GM21723 (cell line): ENCODE measurements at regions not wholly inside any gene's neighbourhood (a gene's known extent, or its start where the extent isn't known, plus 50 kb on each side); places are given as distances from the start of the nearest gene placed in this dataset.
"Not testable (repeated sequence)": the region's sequence is repeated elsewhere in the genome, so short reads cannot be mapped to it uniquely, and the experiment has no call there.

Experiments used
- ATAC-seq: cut with Tn5 transposase; IDR thresholded peaks from one replicate; pipeline ENCODE4 v1.9.1; 2021; ENCODE audit warnings: mild to moderate bottlenecking, moderate library complexity; ENCODE audit not compliant: unreplicated experiment

DNA sequence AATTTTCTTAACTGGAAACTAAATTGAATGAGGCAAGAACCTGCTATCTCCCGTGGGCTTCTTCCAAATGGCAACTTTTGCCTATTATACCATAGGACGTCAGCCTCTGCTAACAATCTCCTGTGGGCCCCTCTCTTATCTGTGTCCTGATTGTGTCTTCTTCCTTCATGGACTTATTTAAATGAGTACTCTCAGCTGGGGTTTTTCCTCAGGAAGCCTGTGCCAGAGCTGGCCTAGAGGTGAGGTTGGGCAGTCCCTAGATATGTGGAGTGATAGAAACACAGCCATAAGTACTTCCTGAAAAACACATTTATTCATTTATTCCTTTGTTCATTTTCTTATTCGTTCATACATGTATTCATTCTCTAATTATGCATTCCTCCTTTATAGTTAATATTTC is 712.5 kb upstream of the SLIT2 start:
- ATAC-seq: no peak

DNA sequence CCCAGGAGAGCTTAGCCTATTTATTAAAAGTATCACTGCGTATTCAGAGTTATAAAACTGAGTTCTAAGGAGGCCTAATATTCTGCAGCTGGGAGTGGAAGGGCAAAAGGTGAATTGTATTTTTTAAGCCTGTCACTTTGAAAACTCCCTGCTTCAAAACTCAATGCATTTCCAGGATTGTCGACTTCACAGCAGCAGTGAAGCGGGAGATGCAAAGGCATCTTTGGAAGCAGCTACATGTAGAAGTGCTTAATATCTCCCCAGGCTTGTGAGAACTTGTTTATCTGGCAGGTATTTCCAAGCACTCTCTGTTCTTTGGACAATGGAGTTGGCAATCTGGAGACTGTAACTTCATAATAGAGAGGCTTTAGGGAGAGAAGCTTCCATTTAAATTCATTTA is 717.5 kb upstream of the SLIT2 start:
- no peak for ATAC-seq

DNA sequence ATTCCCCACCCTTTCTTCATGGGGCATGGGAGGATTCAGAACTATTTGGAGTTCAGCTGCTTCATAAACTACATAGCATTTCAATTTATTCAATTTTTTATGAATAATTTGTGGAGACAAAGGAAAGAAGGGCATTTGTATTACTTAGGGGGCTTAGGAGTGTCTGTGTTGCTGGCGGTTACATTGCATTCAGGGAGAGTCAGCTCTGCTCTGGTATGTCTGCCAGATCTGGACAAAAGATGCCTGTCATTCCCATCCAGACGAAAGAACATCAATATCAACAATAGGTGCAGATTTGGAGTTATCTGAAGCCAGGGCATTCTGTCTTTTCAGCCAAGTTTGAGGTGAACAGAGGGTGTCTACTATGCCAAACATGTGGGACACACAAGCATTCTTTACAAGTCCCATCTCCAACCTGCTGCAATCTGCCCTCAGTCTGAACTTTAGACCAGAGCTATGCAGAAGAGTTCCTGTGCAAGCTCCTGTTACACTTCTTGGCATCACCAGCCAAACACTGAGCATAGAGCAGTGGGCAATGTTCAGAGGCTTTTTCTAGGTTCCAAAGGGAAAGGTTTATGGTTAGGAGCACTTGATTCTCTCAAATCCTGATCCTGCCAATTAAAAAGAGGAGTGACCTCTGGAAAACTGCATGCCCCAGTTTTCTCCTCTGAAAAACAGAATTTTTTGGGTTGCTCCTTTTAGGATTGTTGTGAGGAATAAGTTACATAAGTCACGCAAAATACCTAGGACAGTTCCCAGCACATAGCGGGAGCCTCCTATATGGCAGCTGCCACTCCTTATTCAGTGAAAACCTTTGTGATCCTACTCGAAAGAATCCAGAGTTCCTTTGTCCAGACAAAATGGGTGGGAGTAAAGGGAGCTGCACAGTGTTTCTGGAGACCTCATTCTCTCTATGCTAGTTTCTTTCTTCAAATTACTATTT is 719.5 kb upstream of the SLIT2 start:
- no peak for ATAC-seq

DNA sequence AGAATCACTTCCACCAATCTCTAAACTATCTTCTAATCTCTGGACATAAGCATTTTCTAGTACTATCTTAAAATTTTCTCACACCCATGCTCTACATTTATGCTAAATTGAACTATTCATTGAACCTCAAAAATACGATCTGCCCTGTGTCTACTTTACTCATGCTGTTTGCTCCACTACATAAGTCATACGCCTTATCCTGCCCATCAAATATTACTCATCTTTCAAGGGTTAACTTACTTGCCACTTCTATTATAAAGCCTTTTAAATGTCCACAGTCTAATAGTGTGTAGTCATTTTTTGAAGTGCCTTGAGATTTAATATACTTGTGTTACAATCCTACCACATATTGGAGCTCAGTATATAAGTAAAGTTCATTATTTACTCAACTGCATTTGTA is 727.7 kb upstream of the SLIT2 start:
- no peak for ATAC-seq

DNA sequence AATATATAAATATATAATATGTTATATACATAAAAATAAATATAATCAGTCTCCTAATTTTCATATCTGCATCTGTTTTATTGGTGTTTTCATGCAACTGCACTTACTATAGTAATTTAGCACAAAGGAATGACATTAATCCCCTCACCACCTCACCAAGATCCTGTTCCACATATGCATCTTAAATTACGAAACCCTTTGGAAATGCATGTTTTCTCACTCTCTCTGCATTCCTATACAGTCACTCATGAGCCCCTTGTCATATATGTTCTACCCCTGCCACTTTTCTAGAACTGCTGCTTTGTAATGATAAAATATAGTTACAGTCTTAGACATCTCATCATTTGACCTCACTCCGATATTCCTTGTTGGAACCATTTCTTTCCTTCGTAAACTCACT is 728.7 kb upstream of the SLIT2 start:
- no peak for ATAC-seq

DNA sequence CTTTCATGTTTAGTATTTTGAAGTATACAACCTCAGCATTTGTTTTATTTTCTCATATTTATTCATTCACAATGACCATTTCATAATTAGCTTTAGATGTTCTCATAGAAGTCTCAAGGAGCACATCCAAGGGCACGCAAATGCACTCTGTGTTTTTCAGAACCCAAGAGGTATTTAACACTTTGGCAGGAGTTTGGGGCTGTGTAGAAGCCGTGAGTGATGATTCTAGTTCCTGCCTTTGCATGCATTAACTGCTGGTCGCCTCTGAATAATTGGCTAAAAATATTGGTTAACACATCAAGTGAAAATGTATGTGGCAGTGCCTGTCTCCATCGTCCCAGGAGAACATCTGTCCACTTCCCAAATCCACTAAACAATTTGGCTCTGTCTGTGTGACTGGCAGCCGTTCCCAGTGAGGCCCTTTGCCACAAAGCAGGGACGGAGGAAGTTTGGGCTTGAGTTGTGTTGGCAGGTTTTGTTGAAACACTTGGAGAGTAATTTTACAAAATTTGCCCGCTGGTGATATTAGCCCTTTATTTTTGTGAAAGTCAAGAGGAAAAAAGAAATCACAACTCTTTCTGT is 730.7 kb upstream of the SLIT2 start:
- ATAC-seq: no peak

DNA sequence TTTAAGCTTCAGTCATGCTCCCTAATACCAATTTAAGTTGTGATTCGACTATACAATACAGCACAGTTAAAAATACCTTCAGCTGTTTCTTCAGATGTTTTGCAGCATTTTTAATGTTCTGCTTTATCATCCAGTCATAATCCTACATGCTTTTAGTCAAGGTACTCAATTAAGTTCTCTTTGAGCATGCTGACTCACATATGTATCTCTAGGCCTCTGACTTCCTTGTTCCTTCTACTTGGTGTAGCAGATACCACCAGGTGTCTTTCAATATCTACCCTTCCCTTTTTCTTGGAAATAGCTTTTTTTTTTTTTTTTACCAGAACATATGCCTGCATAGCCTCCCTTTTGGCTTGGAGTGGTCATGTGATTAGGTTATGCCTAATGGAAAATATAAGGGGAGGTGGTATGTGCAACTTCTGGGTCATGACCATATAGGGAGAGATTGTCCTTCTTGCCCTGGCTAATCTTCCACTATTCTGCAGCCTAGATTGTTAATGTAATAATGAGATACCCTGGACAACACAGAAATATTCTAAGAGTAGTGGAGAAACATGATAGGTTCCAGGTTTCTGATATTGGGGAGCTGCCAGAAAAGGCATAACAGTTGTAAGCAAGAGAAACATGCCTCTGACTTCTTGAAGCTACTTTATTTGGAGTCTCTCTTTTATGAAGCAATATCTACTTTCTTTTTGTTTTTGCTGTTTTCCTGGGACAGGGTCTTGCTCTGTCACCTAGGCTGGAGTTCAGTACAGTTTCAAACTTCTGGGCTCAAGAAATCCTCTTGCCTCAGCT is 737.2 kb upstream of the SLIT2 start:
- ATAC-seq: no peak

DNA sequence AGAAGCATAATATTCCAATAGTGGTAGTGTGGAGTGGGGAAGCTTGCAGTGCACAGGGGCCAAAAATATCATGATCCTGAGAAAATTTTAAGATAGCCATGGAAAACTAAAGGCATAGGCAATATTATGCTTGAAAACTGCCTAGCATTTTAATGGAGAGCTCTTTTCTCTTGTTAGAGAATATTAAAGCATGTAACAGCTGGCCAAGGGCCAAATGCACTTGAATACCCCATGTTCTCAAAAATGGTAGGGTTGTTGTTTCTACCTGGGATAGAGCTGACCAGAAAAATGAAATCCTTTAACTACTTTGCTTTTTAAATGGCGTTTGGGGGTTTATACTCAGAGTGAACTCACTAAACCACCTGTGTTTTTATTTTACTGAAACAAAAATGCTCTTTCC is 739.6 kb upstream of the SLIT2 start:
- no peak for ATAC-seq

DNA sequence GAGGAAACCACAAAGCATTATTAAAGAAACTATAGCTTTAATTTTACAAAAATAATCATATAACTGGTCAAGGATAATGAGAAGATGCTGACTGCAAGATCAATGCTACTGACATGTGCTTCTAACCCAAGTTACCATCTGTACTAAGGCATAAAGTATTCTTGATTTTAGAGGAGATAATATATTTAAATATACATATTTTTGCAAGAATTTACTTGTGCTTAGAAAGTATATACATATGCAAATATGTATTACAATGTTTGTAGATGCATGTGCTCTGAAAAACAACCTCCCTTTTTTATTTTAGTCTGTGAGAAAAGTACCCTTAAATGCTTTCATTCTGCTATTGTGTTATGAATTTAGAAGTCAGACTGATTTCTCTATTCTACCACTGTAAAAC is 740.7 kb upstream of the SLIT2 start:
- ATAC-seq: no peak

DNA sequence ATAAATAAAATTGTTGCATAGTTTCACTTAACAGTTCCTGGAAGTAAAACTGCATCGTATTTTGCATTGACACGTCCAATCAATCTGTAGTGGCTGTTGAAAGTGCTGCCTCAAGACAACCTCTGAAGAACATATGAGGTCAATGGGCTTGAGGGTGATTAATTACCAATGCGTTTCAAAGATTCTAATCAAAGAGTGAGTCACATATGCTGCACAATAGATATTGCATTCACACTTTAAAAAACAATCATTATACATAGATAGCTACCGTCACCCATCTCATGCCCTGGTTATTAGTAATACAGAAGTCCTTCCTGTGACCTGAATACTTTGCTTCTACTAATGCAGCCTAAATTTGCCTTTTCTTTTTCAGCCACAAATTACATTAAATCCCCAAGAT is 743.3 kb upstream of the SLIT2 start:
- no peak for ATAC-seq

DNA sequence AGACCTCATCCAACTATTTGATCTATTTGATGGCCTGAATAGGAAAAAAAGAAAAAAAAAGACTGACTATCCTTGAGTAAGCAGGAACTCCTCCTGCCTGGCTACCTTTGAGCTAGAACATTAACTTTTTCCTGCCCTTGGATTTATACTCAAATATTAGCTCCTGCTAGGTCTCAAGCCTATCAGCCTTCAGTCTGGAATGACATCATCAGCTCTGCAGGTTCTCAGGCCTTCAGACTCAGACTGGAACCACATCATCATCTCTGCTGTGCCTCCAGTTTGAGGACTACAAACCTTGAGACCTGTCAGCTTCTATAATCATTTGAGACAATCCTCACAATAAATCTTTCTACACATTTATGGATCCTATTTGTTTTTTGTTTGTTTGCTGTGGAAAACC is 754.0 kb upstream of the SLIT2 start:
- ATAC-seq: no peak

DNA sequence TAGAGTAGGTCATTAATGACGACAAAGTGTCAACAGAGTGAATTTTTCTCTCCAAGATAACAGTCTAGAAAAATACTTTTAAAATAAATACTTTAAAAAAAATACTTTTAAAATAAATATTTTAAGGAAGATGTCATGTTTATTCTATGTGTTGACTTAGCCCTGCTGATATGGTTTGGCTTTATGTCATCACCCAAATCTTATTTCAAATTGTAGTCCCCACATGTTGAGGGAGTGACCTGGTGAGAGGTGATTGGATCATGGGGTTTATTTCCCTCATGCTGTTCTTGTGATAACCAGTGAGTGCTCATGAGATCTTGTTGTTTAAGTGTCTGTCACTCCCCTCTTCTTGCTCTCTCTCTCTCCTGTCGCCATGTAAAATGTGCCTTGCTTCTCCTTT is 754.9 kb upstream of the SLIT2 start:
- no peak for ATAC-seq

DNA sequence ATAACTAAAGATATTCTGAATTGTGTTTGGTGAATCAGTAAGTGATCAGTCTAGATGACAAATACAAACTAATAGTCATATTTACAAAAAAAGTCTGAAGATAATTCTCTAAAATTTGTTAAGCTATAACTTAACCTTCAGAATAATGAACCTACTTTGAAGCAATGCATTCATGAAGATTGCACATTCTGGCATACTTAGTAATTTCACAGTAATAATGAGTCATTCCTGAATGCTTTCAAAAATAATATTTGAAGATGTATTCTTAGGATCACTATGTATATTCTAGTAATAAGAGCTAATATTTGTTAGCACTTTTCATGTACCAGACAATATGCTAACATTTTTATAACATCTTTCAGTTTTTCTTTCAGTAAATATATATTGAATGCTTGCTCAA is 756.7 kb upstream of the SLIT2 start:
- no peak for ATAC-seq

DNA sequence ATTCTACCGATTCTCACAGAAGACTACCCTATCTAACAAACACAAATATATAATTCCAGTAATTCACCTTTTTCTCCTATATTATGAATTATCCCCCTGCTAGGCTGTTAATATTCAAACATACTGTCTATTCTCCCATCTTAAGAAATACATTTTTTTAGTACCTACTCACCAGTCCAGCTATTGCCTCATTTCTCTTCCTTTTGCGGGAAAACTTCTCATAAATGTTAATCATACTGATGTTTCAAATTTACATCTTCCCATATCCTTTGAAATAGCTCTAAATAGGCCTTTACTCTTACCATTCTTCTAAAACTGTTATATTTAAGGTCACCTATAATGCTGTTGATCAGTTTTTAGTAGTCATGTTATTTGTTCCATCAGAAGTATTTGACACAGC is 759.1 kb upstream of the SLIT2 start:
- ATAC-seq: no peak

DNA sequence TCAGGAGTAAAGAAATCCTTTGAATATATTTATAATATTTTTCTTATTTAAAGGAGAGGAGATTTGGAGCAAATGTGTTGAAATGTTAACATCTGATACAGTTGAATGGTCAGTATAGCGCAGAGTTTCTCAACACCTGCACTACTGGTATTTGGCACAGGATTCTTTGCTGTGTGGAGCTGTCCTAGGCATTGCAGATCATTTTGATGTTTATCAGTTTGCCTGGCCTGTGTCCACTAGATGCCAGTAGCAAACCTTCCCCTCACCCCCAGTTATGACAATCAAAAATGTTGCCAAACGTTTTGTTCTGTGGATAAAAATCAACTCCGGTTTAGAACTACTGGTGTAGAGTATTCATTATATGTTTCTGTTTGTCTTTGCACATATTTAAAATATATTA is 765.3 kb upstream of the SLIT2 start:
- no peak for ATAC-seq

DNA sequence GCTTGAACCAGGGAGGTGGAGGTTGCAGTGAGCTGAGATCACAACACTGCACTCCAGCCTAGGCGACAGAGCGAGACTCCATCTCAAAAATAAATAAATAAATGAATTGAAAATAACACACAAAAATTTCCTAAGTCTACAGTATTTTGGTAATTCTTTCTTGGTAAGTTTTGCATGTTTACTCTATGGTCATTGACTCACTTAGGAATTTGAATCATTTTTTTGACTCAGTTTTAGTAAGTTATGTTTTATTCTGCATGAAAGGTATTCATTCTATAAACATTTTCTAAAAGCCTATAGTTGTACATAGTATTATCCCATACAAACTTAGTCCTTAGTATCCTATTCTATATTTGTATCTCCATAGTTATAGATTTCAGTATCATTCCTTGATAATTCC is 772.9 kb upstream of the SLIT2 start:
- no peak for ATAC-seq

DNA sequence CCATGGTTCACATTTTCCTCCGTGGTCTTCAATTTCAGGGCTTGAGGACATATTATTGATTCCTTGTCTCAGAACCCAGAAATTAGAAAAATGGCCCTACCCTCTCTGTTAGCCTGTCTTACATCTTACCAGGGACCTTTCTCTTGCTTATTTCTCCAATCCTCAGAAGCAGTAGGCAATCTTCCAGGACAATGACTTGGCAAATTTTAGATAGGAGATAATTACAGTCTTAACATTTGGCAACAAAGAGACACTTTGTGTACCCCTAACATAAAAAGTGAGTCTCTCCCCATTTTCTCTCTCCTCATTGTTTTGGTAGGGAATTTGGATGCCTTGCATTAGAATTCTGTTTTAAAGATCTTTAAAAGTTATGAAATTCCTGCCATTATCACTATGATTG is 778.1 kb upstream of the SLIT2 start:
- ATAC-seq: no peak

DNA sequence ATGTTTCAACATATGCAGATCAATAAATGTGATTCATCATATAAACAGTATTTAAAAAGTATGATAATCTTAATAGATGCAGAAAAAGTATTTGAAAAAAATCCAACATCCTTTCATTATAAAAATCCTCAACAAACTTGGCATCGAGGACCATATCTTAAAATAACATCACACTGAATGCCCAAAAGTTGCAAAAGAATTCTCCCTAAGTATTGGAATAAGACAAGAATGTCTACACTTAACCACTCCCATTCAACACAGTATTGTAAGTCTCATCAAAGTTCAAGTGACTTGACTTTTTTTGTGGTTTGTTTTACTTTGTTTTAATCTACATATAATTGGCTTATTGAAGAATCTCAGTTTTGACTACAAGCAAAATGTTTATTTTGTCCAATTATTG is 779.0 kb upstream of the SLIT2 start:
- no peak for ATAC-seq

DNA sequence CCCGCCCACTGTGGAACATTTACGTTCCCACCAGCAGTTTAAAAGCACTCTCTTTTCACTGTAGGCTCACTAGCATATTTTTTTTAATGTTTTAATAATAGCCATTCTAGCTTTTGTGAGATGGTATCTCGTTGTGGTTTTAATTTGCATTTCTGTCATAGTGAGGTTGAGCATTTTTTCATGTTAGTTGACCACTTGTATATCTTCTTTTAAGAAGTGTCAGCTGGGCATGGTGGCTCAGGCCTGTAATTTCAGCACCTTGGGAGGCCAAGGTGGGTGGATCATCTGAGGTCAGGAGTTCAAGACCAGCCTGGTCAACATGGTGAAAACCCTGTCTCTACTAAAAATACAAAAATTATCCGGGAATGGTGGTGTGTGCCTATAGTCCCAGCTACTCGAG is 781.7 kb upstream of the SLIT2 start:
- ATAC-seq: not testable (repeated sequence)

DNA sequence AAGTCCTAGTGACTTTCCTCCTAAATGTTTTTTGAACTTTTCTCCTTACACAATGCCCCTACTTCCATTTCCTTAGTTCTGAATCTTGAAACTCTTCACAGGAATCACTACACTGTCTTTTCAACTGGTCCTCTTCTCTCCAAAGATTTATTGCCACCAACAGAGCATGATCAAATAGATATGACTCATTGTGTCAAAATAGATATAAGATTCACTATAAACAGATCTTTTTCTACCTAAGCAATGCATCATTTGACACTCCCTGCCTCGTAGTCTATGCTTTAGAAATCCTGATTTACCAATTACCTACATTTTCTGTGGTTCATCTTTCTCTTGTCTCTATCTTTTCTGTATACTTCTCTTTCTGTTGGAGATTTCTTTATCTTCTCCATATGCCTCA is 789.6 kb upstream of the SLIT2 start:
- ATAC-seq: no peak

DNA sequence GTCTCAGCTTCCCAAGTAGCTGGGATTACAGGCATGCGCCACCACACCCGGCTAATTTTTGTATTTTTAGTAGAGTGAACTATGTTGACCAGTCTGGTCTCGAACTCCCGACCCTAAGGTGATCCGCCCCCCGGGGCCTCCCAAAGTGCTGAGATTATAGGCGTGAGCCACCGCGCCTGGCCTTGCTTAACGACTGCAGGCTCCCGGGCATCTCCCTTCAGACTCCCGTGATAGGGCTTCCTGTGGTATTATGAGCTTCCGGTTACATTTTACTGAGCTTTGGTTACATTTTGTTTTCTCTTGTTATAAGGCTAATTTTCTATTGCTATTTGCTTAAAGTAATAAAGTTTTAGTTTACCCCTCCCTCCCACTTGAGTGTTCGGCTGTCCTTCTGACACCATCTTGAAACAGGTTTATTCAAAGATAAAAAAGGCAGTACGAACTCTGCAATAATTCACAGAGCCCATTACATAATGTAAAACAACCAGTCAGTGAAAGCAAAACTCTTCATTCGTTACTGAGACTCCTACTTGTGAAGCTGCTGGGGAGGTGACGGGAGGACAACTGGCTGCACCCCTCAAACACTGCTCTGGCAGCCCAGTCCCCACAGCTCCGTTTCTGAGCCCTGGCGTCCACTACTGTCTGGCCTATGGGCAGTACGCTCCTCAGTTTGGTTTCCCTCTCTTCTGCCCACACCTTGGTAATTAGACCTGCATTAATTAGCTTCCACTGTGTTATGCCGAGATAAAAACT is 795.7 kb upstream of the SLIT2 start:
- no peak for ATAC-seq
